Transverse colon (tissue), 4 donors: ENCODE measurements at regions not wholly inside any gene's neighbourhood (a gene's known extent, or its start where the extent isn't known, plus 50 kb on each side); places are given as distances from the start of the nearest gene placed in this dataset.

Source experiments
- DNase-seq: peaks from one replicate; pipeline ENCODE4 v3.0.0-alpha.2; 2019
- H3K27ac ChIP-seq, 4 donors: fragments of 200-600 bp; sonication (generic); 2 replicates each; pipeline ENCODE4 v1.5.1; 2016 to 2018; ENCODE audit warnings: inconsistent platforms in 4 of 4
- H3K27me3 ChIP-seq: fragments of 200-600 bp; sonication (generic); 2 replicates; pipeline ENCODE4 v1.5.1; 2017; ENCODE audit warnings: inconsistent platforms
- H3K36me3 ChIP-seq, 4 donors: fragments of 200-600 bp; sonication (generic); 2 replicates each; pipeline ENCODE4 v1.5.1; 2017 to 2019; ENCODE audit warnings: inconsistent platforms in 4 of 4
- H3K4me1 ChIP-seq, 4 donors: fragments of 200-600 bp; sonication (generic); 2 replicates each; pipeline ENCODE4 v1.5.1; 2017 to 2020; ENCODE audit warnings: inconsistent platforms in 4 of 4
- H3K4me3 ChIP-seq, 4 donors: fragments of 200-600 bp; sonication (generic); 1 replicate in 1 of 4; 2 replicates in 3 of 4; pipeline versions ENCODE4 v1.5.1 to v1.6.1; 2017 to 2019; ENCODE audit warnings: inconsistent platforms in 4 of 4
- H3K9me3 ChIP-seq, 2 donors: fragments of 200-600 bp; sonication (generic); 2 replicates each; pipeline ENCODE4 v1.5.1; 2017 to 2019; ENCODE audit warnings: inconsistent platforms in 2 of 2
- CTCF ChIP-seq, 5 experiments: fragments of 200-600 bp in 3 of 5; fragments of 450-650 bp in 2 of 5; sonication (generic) in 3 of 5; IDR thresholded peaks; 1 replicate in 2 of 5; 2 replicates in 3 of 5; pipeline ENCODE4 v1.5.1; 2016 to 2017; ENCODE audit warnings: antibody characterized with exemption in 5 of 5, inconsistent platforms in 3 of 5, mild to moderate bottlenecking in 2 of 5, moderate library complexity in 1 of 5
- EP300 ChIP-seq: sonication (generic); formaldehyde crosslinking; IDR thresholded peaks from one replicate; pipeline ENCODE4 v1.6.1; 2017; ENCODE audit warnings: antibody characterized with exemption, low read depth
- POLR2A ChIP-seq: fragments of 450-650 bp; IDR thresholded peaks from one replicate; pipeline ENCODE4 v1.6.1; 2016; ENCODE audit warnings: antibody characterized with exemption, mild to moderate bottlenecking, moderate library complexity
- POLR2AphosphoS5 ChIP-seq, 3 donors: sonication (generic); formaldehyde crosslinking; IDR thresholded peaks; one replicate each; pipeline ENCODE4 v1.6.1; 2016; ENCODE audit warnings: antibody characterized with exemption in 3 of 3
- WGBS, 2 donors: methylation state at CpG; one replicate each; pipeline ENCODE4 v1.1.5; 2018; ENCODE audit warnings: low coverage in 1 of 2; 5-methylcytosine and 5-hydroxymethylcytosine counted together
- in situ Hi-C, 4 donors: fragments of 200-750 bp; cut with MboI; loops; one replicate each; pipeline versions ENCODE4 v1.15.0 to v1.15.1; 2017; ENCODE audit warnings: low sequenced_read_pairs in 3 of 4, low pct_ligation_motif_present in 1 of 4, low pct_unique_long_range_greater_than_20kb in 1 of 4
- intact Hi-C: fragments of 100-400 bp; cut with DNase I; formaldehyde crosslinking; loops from one replicate; pipeline ENCODE4 v1.15.1; 2023; ENCODE audit warnings: low total_unique reads

- H3K4me1 ChIP-seq: no peaks in the 10 kb centered on the region
- 94% methylated on average over 18 of the region's 20 CpGs; no CpG with 5 or more reads in 1 of the 2 donors for WGBS, 2 donors
- H3K9me3 ChIP-seq: no peaks in the 10 kb centered on the region
- no peaks in the 10 kb centered on the region for H3K27me3 ChIP-seq
- no peak overlapping the region for H3K27ac ChIP-seq
- no peak overlapping the region for H3K4me3 ChIP-seq
- intact Hi-C loops: no loop called here
- no peak for TF ChIP-seq POLR2A
- no peak for TF ChIP-seq POLR2AphosphoS5 (IDR thresholded peaks at IDR 0.05)
- TF ChIP-seq CTCF (IDR thresholded peaks at IDR 0.05): no peak
- TF ChIP-seq EP300: no peak
- H3K36me3 ChIP-seq: no peaks in the 10 kb centered on the region
- in situ Hi-C loops: no loop called here
- no peak for DNase-seq
Observed at GRCh38 chr20:16974080-16974854, 226.1 kb downstream of the OTOR start.

GRCh38 chr20:16974855-16975162, 226.7 kb downstream of the OTOR start:
- no peaks in the 10 kb centered on the region for H3K27me3 ChIP-seq
- no peaks in the 10 kb centered on the region for H3K9me3 ChIP-seq
- no peak overlapping the region for H3K4me3 ChIP-seq
- no peaks in the 10 kb centered on the region for H3K36me3 ChIP-seq
- in situ Hi-C loops: loop anchor here in 1 of 4 donors (25.0 kb wide), 1 partner anchor 88 kb away; no protein-coding TSS in a partner anchor
- intact Hi-C loops: no loop called here
- TF ChIP-seq CTCF (IDR thresholded peaks at IDR 0.05): no peak
- no peak for TF ChIP-seq POLR2A
- no peak for TF ChIP-seq EP300
- no peak for TF ChIP-seq POLR2AphosphoS5 (IDR thresholded peaks at IDR 0.05)
- no peaks in the 10 kb centered on the region for H3K4me1 ChIP-seq
- 90% methylated on average over 14 of the region's 14 CpGs; no CpG with 5 or more reads in 1 of the 2 donors for WGBS, 2 donors
- H3K27ac ChIP-seq: no peak overlapping the region
- DNase-seq: no peak

GRCh38 chr20:16975682-16976081, 227.5 kb downstream of the OTOR start:
- Histone ChIP-seq H3K36me3 (no peaks in the 10 kb centered on the region), H3K27me3 (no peaks in the 10 kb centered on the region), H3K4me1 (no peaks in the 10 kb centered on the region), H3K27ac (no peak overlapping the region), H3K9me3 (no peaks in the 10 kb centered on the region), H3K4me3 (no peak overlapping the region)
- TF ChIP-seq POLR2AphosphoS5 (IDR thresholded peaks at IDR 0.05) (no peak), EP300 (no peak), CTCF (IDR thresholded peaks at IDR 0.05) (no peak), POLR2A (no peak)
- no peak for DNase-seq
- in situ Hi-C loops (loop anchor here in 1 of 4 donors (25.0 kb wide), 1 partner anchor 88 kb away; no protein-coding TSS in a partner anchor), intact Hi-C loops (no loop called here)
- 79% methylated on average over 12 of the region's 12 CpGs; no CpG with 5 or more reads in 1 of the 2 donors for WGBS, 2 donors

GRCh38 chr20:16978497-16978896, 230.3 kb downstream of the OTOR start:
- no peak overlapping the region for H3K4me3 ChIP-seq
- WGBS, 2 donors: 77% methylated on average over 1 of the region's 1 CpG; no CpG with 5 or more reads in 1 of the 2 donors
- no peaks in the 10 kb centered on the region for H3K4me1 ChIP-seq
- H3K36me3 ChIP-seq: no peaks in the 10 kb centered on the region
- H3K9me3 ChIP-seq: no peaks in the 10 kb centered on the region
- TF ChIP-seq EP300 (no peak), POLR2A (no peak), CTCF (IDR thresholded peaks at IDR 0.05) (no peak), POLR2AphosphoS5 (IDR thresholded peaks at IDR 0.05) (no peak)
- in situ Hi-C loops: loop anchor here in 1 of 4 donors (25.0 kb wide), 1 partner anchor 91 kb away; no protein-coding TSS in a partner anchor
- H3K27me3 ChIP-seq: no peaks in the 10 kb centered on the region
- H3K27ac ChIP-seq: no peak overlapping the region
- DNase-seq: no peak
- intact Hi-C loops: no loop called here
